ENCODE measurements at regions not wholly inside any gene's neighbourhood (a gene's known extent, or its start where the extent isn't known, plus 50 kb on each side); places are given as distances from the start of the nearest gene placed in this dataset.

DNA sequence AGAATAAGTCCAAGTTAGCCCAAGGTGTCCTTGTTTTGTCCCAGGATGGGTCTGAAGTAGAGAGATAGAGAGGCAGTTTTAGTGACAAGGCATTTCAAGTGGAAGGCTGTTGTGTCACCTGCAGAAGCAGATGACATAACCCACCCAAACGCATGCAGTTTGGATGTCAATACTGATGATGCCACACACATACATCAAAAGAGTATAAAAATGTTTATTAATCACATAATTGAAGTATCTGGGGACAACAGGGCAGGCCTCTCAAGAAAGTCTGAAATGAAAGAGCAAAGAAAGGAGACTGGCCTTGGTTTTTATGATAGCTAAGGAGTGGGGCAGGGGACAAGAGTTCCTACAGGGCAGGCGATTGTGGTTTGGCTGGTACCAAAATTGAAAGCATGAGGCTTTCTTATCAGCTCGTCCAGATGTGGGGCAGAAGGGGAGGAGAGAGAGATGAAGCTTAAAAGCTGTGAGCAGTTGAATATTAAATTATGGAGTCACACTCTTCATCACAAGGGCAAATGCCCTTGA is 78.4 kb upstream of the TSPAN8 start (continued):
- TF ChIP-seq BRCA1 (IDR thresholded peaks at IDR 0.05): no peak
- no peak for TF ChIP-seq BRCA1 (CRISPR knock-in tag; IDR thresholded peaks at IDR 0.05)
- peak; percentile 42; the same call in 1 of the 2 replicates for TF ChIP-seq MYNN (IDR thresholded peaks at IDR 0.05)
- TF ChIP-seq MYNN (CRISPR knock-in tag; IDR thresholded peaks at IDR 0.05): no peak
- no peak for TF ChIP-seq SIN3A (IDR thresholded peaks at IDR 0.05; ENCODE audit: borderline replicate concordance in 2 of 2, control insufficient read depth in 1 of 2, low read depth in 2 of 2, low read length in 2 of 2)
- TF ChIP-seq, protein P1, sequence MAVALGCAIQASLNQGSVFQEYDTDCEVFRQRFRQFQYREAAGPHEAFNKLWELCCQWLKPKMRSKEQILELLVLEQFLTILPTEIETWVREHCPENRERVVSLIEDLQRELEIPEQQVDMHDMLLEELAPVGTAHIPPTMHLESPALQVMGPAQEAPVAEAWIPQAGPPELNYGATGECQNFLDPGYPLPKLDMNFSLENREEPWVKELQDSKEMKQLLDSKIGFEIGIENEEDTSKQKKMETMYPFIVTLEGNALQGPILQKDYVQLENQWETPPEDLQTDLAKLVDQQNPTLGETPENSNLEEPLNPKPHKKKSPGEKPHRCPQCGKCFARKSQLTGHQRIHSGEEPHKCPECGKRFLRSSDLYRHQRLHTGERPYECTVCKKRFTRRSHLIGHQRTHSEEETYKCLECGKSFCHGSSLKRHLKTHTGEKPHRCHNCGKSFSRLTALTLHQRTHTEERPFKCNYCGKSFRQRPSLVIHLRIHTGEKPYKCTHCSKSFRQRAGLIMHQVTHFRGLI (CRISPR knock-in tag; IDR thresholded peaks at IDR 0.05): no peak
- peak; percentile 62; the same call in 1 of the 2 replicates for TF ChIP-seq POLR2AphosphoS5 (IDR thresholded peaks at IDR 0.05; ENCODE audit: control insufficient read depth, insufficient read depth, low read depth, low read length)
- no peak for TF ChIP-seq NONO (IDR thresholded peaks at IDR 0.05; ENCODE audit: low read depth in 2 of 2, low read length in 1 of 2)
- TF ChIP-seq, protein P2, sequence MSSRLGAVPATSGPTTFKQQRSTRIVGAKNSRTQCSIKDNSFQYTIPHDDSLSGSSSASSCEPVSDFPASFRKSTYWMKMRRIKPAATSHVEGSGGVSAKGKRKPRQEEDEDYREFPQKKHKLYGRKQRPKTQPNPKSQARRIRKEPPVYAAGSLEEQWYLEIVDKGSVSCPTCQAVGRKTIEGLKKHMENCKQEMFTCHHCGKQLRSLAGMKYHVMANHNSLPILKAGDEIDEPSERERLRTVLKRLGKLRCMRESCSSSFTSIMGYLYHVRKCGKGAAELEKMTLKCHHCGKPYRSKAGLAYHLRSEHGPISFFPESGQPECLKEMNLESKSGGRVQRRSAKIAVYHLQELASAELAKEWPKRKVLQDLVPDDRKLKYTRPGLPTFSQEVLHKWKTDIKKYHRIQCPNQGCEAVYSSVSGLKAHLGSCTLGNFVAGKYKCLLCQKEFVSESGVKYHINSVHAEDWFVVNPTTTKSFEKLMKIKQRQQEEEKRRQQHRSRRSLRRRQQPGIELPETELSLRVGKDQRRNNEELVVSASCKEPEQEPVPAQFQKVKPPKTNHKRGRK (tag; IDR thresholded peaks at IDR 0.05): no peak
- TF ChIP-seq SREBF1 (IDR thresholded peaks at IDR 0.05; ENCODE audit: borderline replicate concordance, low read depth, low read length): no peak
- no peak for TF ChIP-seq ZKSCAN3 (CRISPR knock-in tag; IDR thresholded peaks at IDR 0.05)
- TF ChIP-seq ZNF324 (CRISPR knock-in tag; IDR thresholded peaks at IDR 0.05): no peak
- TF ChIP-seq, protein P3, sequence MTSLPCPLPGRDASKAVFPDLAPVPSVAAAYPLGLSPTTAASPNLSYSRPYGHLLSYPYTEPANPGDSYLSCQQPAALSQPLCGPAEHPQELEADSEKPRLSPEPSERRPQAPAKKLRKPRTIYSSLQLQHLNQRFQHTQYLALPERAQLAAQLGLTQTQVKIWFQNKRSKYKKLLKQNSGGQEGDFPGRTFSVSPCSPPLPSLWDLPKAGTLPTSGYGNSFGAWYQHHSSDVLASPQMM (CRISPR knock-in tag; IDR thresholded peaks at IDR 0.05): no peak
- peak; percentile 47 for TF ChIP-seq BRD9 (IDR thresholded peaks at IDR 0.05; ENCODE audit: low read depth, partially characterized antibody)
- TF ChIP-seq PHF8 (IDR thresholded peaks at IDR 0.05; ENCODE audit: borderline replicate concordance, low read length): no peak
- TF ChIP-seq, protein P4, sequence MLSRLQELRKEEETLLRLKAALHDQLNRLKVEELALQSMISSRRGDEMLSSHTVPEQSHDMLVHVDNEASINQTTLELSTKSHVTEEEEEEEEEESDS (CRISPR knock-in tag; IDR thresholded peaks at IDR 0.05): no peak
- TF ChIP-seq FIP1L1 (IDR thresholded peaks at IDR 0.05; ENCODE audit: low read depth, low read length, poor library complexity, severe bottlenecking): no peak
- TF ChIP-seq DNMT1 (IDR thresholded peaks at IDR 0.05): no peak
- no peak for TF ChIP-seq SRSF9 (IDR thresholded peaks at IDR 0.05; ENCODE audit: borderline replicate concordance, low read depth, low read length)
- peak in 1 of 2 experiments; percentile 27; a peak in 2 of 4 replicates for TF ChIP-seq ARNT (IDR thresholded peaks at IDR 0.05)
- TF ChIP-seq, protein P5, sequence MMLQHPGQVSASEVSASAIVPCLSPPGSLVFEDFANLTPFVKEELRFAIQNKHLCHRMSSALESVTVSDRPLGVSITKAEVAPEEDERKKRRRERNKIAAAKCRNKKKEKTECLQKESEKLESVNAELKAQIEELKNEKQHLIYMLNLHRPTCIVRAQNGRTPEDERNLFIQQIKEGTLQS (IDR thresholded peaks at IDR 0.05): peak; percentile 80
- TF ChIP-seq, protein P5 (CRISPR knock-in tag; conservative IDR thresholded peaks at IDR 0.05): no peak
- TF ChIP-seq FOXM1 (IDR thresholded peaks at IDR 0.05; ENCODE audit: low read depth): peak; percentile 79
- TF ChIP-seq FOXM1 (CRISPR knock-in tag; IDR thresholded peaks at IDR 0.05; ENCODE audit: low read depth): no peak
- no peak for TF ChIP-seq MYBL2 (IDR thresholded peaks at IDR 0.05; ENCODE audit: low read depth)
- TF ChIP-seq MYBL2 (CRISPR knock-in tag; IDR thresholded peaks at IDR 0.05; ENCODE audit: borderline replicate concordance): no peak
